ENCODE measurements at regions not wholly inside any gene's neighbourhood (a gene's known extent, or its start where the extent isn't known, plus 50 kb on each side); places are given as distances from the start of the nearest gene placed in this dataset.

- WGBS, 2 donors, result 44 to 51% methylated on average over 3 of the region's 3 CpGs
- no peak for ATAC-seq
- Histone ChIP-seq H3K4me3 (no peak overlapping the region), H3K27ac (no peak overlapping the region), H3K4me1 (no peaks in the 10 kb centered on the region), H3K9me3 (no peaks in the 10 kb centered on the region), H3K36me3 (replicated peaks in 1 of 2; ENCODE audit: insufficient read depth in 1 of 2, low read depth in 2 of 2) (no peaks in the 10 kb centered on the region), H3K27me3 (no peaks in the 10 kb centered on the region)
- intact Hi-C loops (cut with DNase I), result no loop called here
- no peak for DNase-seq
- no peak for TF ChIP-seq POLR2A (IDR thresholded peaks at IDR 0.05)
- no peak for TF ChIP-seq CTCF (IDR thresholded peaks at IDR 0.05)
Measured at GRCh38 chr1:218209351-218209861, 75.7 kb upstream of the RRP15 start.

GRCh38 chr1:218211241-218211640 is 73.9 kb upstream of the RRP15 start:
- Histone ChIP-seq H3K4me3 (no peak overlapping the region), H3K27ac (no peak overlapping the region), H3K4me1 (no peaks in the 10 kb centered on the region), H3K27me3 (no peaks in the 10 kb centered on the region), H3K9me3 (no peaks in the 10 kb centered on the region), H3K36me3 (replicated peaks in 1 of 2; ENCODE audit: insufficient read depth in 1 of 2, low read depth in 2 of 2) (no peaks in the 10 kb centered on the region)
- TF ChIP-seq POLR2A (IDR thresholded peaks at IDR 0.05), result no peak
- DNase-seq (no peak), ATAC-seq (no peak)
- intact Hi-C loops (cut with DNase I), result no loop called here

- Histone ChIP-seq H3K27ac (no peak overlapping the region), H3K9me3 (no peaks in the 10 kb centered on the region), H3K4me3 (no peak overlapping the region), H3K36me3 (replicated peaks in 1 of 2; ENCODE audit: insufficient read depth in 1 of 2, low read depth in 2 of 2) (no peaks in the 10 kb centered on the region), H3K27me3 (no peaks in the 10 kb centered on the region), H3K4me1 (no peaks in the 10 kb centered on the region)
- intact Hi-C loops (cut with DNase I), result no loop called here
- no peak for DNase-seq
- ATAC-seq, result no peak
- 26 to 35% methylated on average over 4 of the region's 4 CpGs for WGBS, 2 donors
- no peak for TF ChIP-seq CTCF (IDR thresholded peaks at IDR 0.05)
- no peak for TF ChIP-seq POLR2A (IDR thresholded peaks at IDR 0.05)
Measured at GRCh38 chr1:218217040-218217439, 68.1 kb upstream of the RRP15 start.

- Histone ChIP-seq H3K9me3 (no peaks in the 10 kb centered on the region), H3K27me3 (no peaks in the 10 kb centered on the region), H3K4me3 (no peak overlapping the region), H3K27ac (no peak overlapping the region), H3K4me1 (no peaks in the 10 kb centered on the region), H3K36me3 (replicated peaks in 1 of 2; ENCODE audit: insufficient read depth in 1 of 2, low read depth in 2 of 2) (no peaks in the 10 kb centered on the region)
- ATAC-seq (no peak), DNase-seq (no peak)
- 54 to 61% methylated on average over 2 of the region's 2 CpGs for WGBS, 2 donors
- intact Hi-C loops (cut with DNase I), result no loop called here
- TF ChIP-seq CTCF (IDR thresholded peaks at IDR 0.05), result no peak
- TF ChIP-seq POLR2A (IDR thresholded peaks at IDR 0.05), result no peak
Measured at GRCh38 chr1:218219460-218219859, 65.6 kb upstream of the RRP15 start.

- WGBS, 2 donors, result 41 to 62% methylated on average over 1 of the region's 1 CpG
- Histone ChIP-seq H3K9me3 (no peaks in the 10 kb centered on the region), H3K4me3 (no peak overlapping the region), H3K4me1 (no peaks in the 10 kb centered on the region), H3K27me3 (no peaks in the 10 kb centered on the region), H3K27ac (no peak overlapping the region), H3K36me3 (replicated peaks in 1 of 2; ENCODE audit: insufficient read depth in 1 of 2, low read depth in 2 of 2) (no peaks in the 10 kb centered on the region)
- no peak for TF ChIP-seq POLR2A (IDR thresholded peaks at IDR 0.05)
- DNase-seq (no peak), ATAC-seq (no peak)
- intact Hi-C loops (cut with DNase I), result no loop called here
Measured at GRCh38 chr1:218224101-218224500, 61.0 kb upstream of the RRP15 start.

GRCh38 chr1:218226005-218226404 is 59.1 kb upstream of the RRP15 start:
- H3K9me3 ChIP-seq, result no peaks in the 10 kb centered on the region
- intact Hi-C loops (cut with DNase I), result no loop called here
- no peak overlapping the region for H3K27ac ChIP-seq
- H3K27me3 ChIP-seq, result no peaks in the 10 kb centered on the region
- TF ChIP-seq POLR2A (IDR thresholded peaks at IDR 0.05) (no peak), CTCF (IDR thresholded peaks at IDR 0.05) (no peak)
- DNase-seq (no peak), ATAC-seq (no peak)
- no peaks in the 10 kb centered on the region for H3K4me1 ChIP-seq
- no peak overlapping the region for H3K4me3 ChIP-seq
- H3K36me3 ChIP-seq (replicated peaks in 1 of 2; ENCODE audit: insufficient read depth in 1 of 2, low read depth in 2 of 2), result no peaks in the 10 kb centered on the region
- 25 to 37% methylated on average over 5 of the region's 5 CpGs for WGBS, 2 donors

Data from body of pancreas (tissue), 4 donors.